PFSK-1 (cell line): ENCODE measurements at regions not wholly inside any gene's neighbourhood (a gene's known extent, or its start where the extent isn't known, plus 50 kb on each side); places are given as distances from the start of the nearest gene placed in this dataset.

Experiments used
- FOXP2 ChIP-seq: optimal IDR thresholded peaks from 2 replicates; pipeline ENCODE3; 2011; ENCODE audit warnings: borderline replicate concordance, control low read depth, inconsistent platforms; ENCODE audit not compliant: insufficient read depth; ENCODE audit errors: extremely low read length, extremely low read depth
- POLR2AphosphoS5 ChIP-seq: IDR thresholded peaks from 2 replicates; pipeline ENCODE4 v1.6.1; 2012; ENCODE audit warnings: low read depth, mild to moderate bottlenecking, control low read depth, low read length, moderate library complexity
- REST ChIP-seq, 2 experiments: IDR thresholded peaks; 2 replicates each; pipeline versions ENCODE4 v1.6.1 to v1.8.0; 2011 to 2012; ENCODE audit warnings: low read depth in 2 of 2, low read length in 2 of 2, control low read depth in 1 of 2, inconsistent platforms in 1 of 2, mild to moderate bottlenecking in 1 of 2, moderate library complexity in 1 of 2; ENCODE audit not compliant: insufficient read depth in 1 of 2
- SIN3A ChIP-seq: IDR thresholded peaks from 2 replicates; pipeline ENCODE4 v1.6.1; 2012; ENCODE audit warnings: mild to moderate bottlenecking, low read length, moderate library complexity, borderline replicate concordance; ENCODE audit not compliant: insufficient read depth
- TAF1 ChIP-seq: IDR thresholded peaks from 2 replicates; pipeline ENCODE4 v1.6.1; 2012; ENCODE audit warnings: low read length, control low read depth, borderline replicate concordance; ENCODE audit not compliant: insufficient read depth

DNA sequence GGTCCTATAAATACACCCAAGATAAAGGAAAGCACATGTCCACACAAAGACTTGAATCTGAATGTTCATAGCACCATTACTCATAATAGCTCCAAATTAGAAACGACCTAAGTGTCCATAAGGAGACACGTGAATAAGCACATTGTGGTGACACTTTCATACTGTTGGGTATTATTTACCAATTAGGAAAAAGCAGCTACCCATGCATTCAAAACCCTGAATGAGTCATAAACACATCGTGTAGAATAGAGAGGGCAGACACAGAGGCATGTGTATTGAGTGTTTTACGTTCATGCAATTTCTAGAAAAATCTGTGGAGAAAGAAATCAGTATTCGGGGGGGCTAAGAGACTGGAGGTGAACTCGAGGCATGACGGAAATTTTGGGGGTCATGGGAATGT is 396.7 kb downstream of the THBS2 start:
- TF ChIP-seq FOXP2 = no peak

GRCh38 chr6:168852376-168852884 is 401.2 kb downstream of the THBS2 start:
- TF ChIP-seq REST (IDR thresholded peaks at IDR 0.05; ENCODE audit: insufficient read depth in 1 of 2, low read depth in 2 of 2, low read length in 2 of 2) (no peak), SIN3A (no peak), TAF1 (no peak), FOXP2 (no peak), POLR2AphosphoS5 (no peak)

- TF ChIP-seq TAF1 (no peak), POLR2AphosphoS5 (no peak), REST (IDR thresholded peaks at IDR 0.05; ENCODE audit: insufficient read depth in 1 of 2, low read depth in 2 of 2, low read length in 2 of 2) (no peak), SIN3A (no peak), FOXP2 (no peak)
Measured at GRCh38 chr6:168851460-168852375, 401.9 kb downstream of the THBS2 start.

- no peak for TF ChIP-seq REST (IDR thresholded peaks at IDR 0.05; ENCODE audit: insufficient read depth in 1 of 2, low read depth in 2 of 2, low read length in 2 of 2)
- no peak for TF ChIP-seq TAF1
- TF ChIP-seq POLR2AphosphoS5 = no peak
- TF ChIP-seq FOXP2 = no peak
- no peak for TF ChIP-seq SIN3A
Measured at GRCh38 chr6:168849459-168849858, 404.2 kb downstream of the THBS2 start.

DNA sequence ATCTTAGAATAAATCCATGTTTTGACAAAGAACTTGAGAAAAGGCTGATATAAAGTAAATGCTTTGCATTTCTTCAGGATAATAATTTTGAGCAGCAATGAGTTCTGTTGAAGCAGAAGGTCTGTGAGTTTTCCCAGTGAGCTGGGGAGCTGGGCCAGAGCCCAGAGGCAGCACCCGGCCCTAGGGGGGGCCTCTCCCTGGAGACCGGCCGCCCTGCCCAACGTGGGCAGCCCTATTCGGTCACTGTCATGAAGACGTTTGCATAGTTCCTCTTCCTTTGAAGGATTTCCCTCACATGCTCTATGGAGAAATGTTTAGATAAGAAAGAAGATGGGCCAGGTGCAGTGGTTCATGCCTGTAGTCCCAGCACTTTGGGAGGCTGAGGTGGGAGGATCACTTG is 404.8 kb downstream of the THBS2 start:
- TF ChIP-seq POLR2AphosphoS5 = no peak
- no peak for TF ChIP-seq TAF1
- TF ChIP-seq FOXP2 = no peak
- no peak for TF ChIP-seq REST (IDR thresholded peaks at IDR 0.05; ENCODE audit: insufficient read depth in 1 of 2, low read depth in 2 of 2, low read length in 2 of 2)
- no peak for TF ChIP-seq SIN3A
